Stimulated activated effector memory CD8-positive, alpha-beta T cell treated with anti-CD3 and anti-CD28 coated beads, Interleukin-12 subunit alpha, Interleukin-12 subunit beta, amount 100 ng/mL, for 72 hours (primary cell): ENCODE measurements at regions not wholly inside any gene's neighbourhood (a gene's known extent, or its start where the extent isn't known, plus 50 kb on each side); places are given as distances from the start of the nearest gene placed in this dataset.

Experiments used
- ATAC-seq: fragments of 150-1000 bp; cut with Tn5 transposase; 2 replicates; pipeline ENCODE4 v1.10.0; 2021
- DNase-seq, 2 donors: peaks; one replicate each; pipeline ENCODE4 v3.0.0; 2021 to 2022; ENCODE audit warnings: low spot score in 2 of 2
- H3K27ac Mint-ChIP-seq: one replicate; pipeline ENCODE4 v1.8.0; 2022; ENCODE audit warnings: mild to moderate bottlenecking, mixed read lengths
- H3K36me3 Mint-ChIP-seq: one replicate; pipeline ENCODE4 v1.8.0; 2022; ENCODE audit warnings: mild to moderate bottlenecking, mixed read lengths
- H3K4me1 Mint-ChIP-seq: one replicate; pipeline ENCODE4 v1.8.0; 2022; ENCODE audit warnings: mixed read lengths
- H3K4me3 Mint-ChIP-seq: one replicate; pipeline ENCODE4 v1.8.0; 2022; ENCODE audit warnings: mild to moderate bottlenecking, mixed read lengths
- H3K9me3 Mint-ChIP-seq: one replicate; pipeline ENCODE4 v1.8.0; 2022; ENCODE audit warnings: mixed read lengths

DNA sequence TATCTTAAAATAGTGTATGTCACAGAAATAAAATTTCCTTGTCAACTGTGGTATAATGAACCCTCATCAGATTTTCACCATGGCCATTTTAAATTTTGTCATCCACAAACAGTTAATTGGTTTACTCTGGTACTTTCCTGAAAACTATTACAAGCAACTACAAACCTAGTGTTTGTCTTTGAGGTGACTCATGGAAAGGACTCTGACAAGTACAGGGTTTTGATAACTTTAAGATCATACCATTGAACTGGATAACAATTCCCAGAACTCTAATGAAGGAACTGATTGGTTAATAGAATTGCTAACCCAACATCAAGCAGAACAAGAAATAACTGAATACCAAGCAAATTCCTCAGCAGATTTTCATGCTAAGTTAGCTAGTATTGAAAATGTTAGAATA is 237.7 kb upstream of the IPO5 start:
- H3K4me3 Mint-ChIP-seq: no peak overlapping the region
- ATAC-seq (no peak), DNase-seq (no peak)
- H3K36me3 Mint-ChIP-seq: no peaks in the 10 kb centered on the region
- no peaks in the 10 kb centered on the region for H3K9me3 Mint-ChIP-seq
- no peak overlapping the region for H3K27ac Mint-ChIP-seq
- no peaks in the 10 kb centered on the region for H3K4me1 Mint-ChIP-seq

DNA sequence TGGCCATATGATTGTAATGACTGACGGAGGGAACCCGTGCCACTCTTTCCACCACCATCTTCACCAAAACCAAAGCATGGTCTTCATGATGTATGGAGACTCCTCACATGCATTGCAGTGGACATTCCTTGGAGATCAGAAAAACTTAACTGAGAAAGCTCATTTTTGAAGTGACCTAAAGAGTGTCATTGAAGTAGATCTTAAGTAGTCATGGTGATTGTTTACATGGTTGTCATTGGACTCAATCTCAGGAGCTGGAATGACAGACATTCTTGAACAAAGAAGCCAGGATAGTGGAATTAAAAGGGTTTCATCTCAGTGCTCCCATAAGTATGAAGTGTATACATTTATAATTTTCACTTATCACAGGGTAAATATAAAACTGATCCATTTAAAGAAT is 236.7 kb upstream of the IPO5 start:
- H3K36me3 Mint-ChIP-seq: no peaks in the 10 kb centered on the region
- DNase-seq (no peak), ATAC-seq (no peak)
- no peak overlapping the region for H3K27ac Mint-ChIP-seq
- H3K4me3 Mint-ChIP-seq: no peak overlapping the region
- no peaks in the 10 kb centered on the region for H3K9me3 Mint-ChIP-seq
- H3K4me1 Mint-ChIP-seq: no peaks in the 10 kb centered on the region

DNA sequence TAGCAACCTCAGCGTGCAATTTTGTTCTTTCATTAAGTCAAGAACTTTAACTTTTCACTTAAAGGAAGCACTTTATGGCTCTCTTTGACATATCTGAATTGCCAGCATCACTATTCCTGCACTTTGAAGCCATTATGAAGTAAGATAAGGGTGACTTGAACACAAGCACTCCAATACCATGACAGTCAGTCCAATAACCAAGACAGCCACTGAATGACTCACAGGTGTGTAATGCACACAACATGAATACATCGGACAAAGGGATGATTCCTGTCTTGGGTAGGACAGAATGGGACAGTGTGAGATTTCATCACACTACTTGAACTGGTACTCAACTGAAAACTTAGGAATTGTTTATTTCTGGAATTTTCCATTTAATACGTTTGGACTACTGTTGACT is 233.7 kb upstream of the IPO5 start:
- DNase-seq (no peak), ATAC-seq (no peak)
- H3K9me3 Mint-ChIP-seq: no peaks in the 10 kb centered on the region
- no peaks in the 10 kb centered on the region for H3K36me3 Mint-ChIP-seq
- no peak overlapping the region for H3K27ac Mint-ChIP-seq
- no peak overlapping the region for H3K4me3 Mint-ChIP-seq
- no peaks in the 10 kb centered on the region for H3K4me1 Mint-ChIP-seq

DNA sequence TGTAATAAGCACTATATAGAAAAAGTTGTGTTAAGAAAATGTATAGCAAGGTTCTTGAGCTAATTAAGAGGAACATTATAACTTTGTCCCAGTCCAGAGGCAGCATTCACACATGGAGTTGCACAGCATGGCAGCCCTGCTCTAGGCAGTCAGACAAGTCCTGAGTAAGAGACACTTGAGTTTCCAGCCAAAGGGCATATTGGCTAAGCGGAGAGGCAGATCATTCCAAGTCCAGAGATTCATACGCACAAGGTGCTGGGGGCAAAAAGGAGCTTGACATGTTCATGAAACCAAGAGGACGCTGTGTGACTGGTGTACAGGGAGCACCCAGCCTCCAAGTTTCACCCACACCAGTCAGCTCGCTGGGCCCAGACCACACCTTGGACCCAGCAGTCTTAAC is 232.6 kb upstream of the IPO5 start:
- Mint-ChIP-seq H3K27ac (no peak overlapping the region), H3K9me3 (no peaks in the 10 kb centered on the region), H3K4me1 (no peaks in the 10 kb centered on the region), H3K4me3 (no peak overlapping the region), H3K36me3 (no peaks in the 10 kb centered on the region)
- DNase-seq: no peak
- ATAC-seq: no peak

DNA sequence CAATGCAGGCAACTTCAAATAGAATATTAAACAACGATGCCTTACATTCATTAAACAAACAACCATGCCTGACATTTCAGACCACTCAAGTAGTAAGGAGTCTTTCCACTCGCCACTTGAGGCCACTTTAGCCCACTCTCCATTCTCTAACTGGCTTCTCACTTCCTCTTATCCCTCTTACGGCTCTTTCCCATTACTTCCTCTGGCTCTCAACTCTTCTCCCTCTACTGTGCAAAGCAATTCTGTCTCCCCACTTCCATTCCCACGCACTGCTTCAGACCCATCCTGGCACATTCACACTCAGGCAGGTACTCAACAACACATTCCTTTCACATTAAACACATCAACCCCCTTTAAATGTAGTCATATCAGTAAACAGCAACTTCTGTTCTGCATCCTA is 229.8 kb upstream of the IPO5 start:
- H3K9me3 Mint-ChIP-seq: no peaks in the 10 kb centered on the region
- no peak overlapping the region for H3K4me3 Mint-ChIP-seq
- no peak for DNase-seq
- H3K36me3 Mint-ChIP-seq: no peaks in the 10 kb centered on the region
- no peak for ATAC-seq
- H3K4me1 Mint-ChIP-seq: no peaks in the 10 kb centered on the region
- no peak overlapping the region for H3K27ac Mint-ChIP-seq

DNA sequence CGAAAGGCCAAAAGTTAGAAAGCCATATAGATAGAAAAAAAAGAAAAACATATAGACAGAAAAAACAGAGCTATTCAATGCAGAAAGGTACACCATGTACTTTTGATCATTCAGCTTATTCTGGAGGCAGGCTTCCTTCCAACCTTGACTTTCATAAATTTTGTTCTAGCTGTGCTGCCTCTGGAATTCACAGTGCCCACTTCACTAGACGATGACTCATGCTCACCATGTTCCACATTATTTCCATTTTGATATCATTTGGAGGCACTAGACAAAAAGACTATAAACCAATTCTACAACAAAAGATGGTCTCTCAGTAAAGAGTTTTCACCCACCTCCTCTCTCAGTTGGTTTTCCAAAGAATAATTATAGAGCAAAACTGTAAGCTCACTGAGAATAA is 229.0 kb upstream of the IPO5 start:
- ATAC-seq (no peak), DNase-seq (no peak)
- no peaks in the 10 kb centered on the region for H3K36me3 Mint-ChIP-seq

DNA sequence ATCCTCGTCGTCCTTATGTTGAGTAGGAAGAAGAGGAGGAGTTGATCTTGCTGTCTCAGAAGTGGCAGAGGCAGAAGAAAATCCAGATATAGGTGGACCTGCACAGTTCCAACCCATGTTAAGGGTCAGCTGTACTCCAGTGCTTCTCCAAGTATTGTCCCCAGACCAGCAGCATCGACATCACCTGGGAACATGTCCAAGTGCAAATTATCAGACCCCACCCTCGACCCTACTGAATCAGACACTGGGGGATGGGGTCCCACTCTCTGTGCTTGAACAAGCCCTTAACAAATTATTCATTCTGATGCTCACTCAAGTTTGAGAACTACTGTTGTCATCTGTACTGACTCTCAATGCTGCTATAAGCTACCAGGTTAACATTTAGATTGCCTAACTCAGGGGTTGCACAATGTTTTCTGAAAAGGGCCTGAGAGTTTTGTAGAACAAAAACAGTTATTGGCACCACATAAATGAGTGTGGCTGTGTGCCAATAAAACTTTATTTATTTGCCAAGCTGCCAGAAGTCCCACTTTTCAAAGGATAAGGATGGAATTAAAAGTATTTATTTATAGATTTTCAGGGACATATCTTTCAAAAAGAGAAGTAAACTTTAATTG is 226.7 kb upstream of the IPO5 start:
- Mint-ChIP-seq H3K36me3 (no peaks in the 10 kb centered on the region), H3K9me3 (peaks cover 3% of the 10 kb centered on the region), H3K27ac (no peak overlapping the region), H3K4me1 (no peaks in the 10 kb centered on the region), H3K4me3 (no peak overlapping the region)
- DNase-seq (no peak), ATAC-seq (no peak)

More for the DNA sequence above, 229.0 kb upstream of the IPO5 start:
- Mint-ChIP-seq H3K4me3 (no peak overlapping the region), H3K9me3 (no peaks in the 10 kb centered on the region), H3K4me1 (no peaks in the 10 kb centered on the region), H3K27ac (no peak overlapping the region)

DNA sequence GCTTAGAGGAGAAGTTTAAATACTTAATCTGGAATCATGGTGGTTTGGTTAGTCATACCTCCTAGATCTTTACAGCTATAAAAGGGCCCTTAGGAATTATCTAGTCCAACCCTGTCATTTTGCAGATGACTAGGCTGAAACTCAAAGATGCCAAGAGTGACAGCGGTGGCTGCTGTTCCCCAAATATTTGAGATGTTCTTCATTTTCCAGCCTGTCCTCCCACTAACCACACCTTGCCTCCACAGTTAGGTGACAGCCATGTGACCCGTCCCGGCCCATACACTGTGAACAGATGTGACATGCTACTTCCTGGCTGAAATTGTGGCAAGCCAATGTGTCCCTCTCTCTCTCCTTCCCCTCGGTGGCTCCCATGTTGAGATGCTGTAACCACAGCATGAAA is 225.5 kb upstream of the IPO5 start:
- no peak for DNase-seq
- Mint-ChIP-seq H3K27ac (no peak overlapping the region), H3K9me3 (peaks cover 3% of the 10 kb centered on the region), H3K36me3 (no peaks in the 10 kb centered on the region), H3K4me1 (no peaks in the 10 kb centered on the region), H3K4me3 (no peak overlapping the region)
- no peak for ATAC-seq

DNA sequence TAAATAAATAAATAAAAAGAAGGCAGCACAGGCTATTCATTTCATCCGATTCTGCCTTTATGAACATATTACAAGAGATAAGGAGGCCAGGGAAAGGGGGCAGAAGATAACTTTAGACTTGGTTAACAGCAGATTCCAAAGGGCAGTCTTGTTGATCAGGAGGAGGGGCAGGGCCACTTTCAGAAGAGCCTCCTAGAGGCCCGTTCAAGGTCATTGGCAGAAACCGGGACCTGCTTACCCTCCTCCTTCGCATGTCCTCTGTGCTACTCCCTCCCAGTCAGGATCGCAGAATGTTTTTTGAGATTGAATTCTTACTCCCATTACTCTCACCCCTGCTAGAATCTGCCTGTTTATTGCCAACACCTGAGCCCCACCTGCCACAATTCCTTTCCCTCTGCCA is 217.0 kb upstream of the IPO5 start:
- DNase-seq: no peak
- H3K27ac Mint-ChIP-seq: no peak overlapping the region
- no peaks in the 10 kb centered on the region for H3K36me3 Mint-ChIP-seq
- no peaks in the 10 kb centered on the region for H3K4me1 Mint-ChIP-seq
- H3K4me3 Mint-ChIP-seq: no peak overlapping the region
- peaks cover 5% of the 10 kb centered on the region for H3K9me3 Mint-ChIP-seq
- no peak for ATAC-seq

DNA sequence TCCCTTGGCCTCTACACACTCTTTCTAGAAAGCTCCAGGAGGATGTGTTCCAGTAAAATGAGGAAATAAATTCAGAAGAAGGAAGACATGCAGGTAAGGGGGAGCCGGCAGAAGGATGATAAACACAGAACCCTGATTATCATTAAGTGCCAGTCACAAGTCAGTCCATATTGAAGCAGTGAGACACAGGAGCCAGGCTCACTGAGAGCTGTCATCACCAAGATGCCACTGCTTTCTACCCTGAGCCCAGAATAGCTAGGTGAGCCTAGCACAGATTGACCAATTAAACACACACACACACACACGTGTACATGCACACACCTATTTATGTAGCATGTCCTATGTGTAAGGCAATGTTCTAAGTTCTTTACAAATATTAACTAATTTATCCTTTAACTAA is 211.4 kb upstream of the IPO5 start:
- no peaks in the 10 kb centered on the region for H3K36me3 Mint-ChIP-seq
- no peaks in the 10 kb centered on the region for H3K4me1 Mint-ChIP-seq
- ATAC-seq: no peak
- peaks cover 3% of the 10 kb centered on the region for H3K9me3 Mint-ChIP-seq
- no peak for DNase-seq
- no peak overlapping the region for H3K4me3 Mint-ChIP-seq
- H3K27ac Mint-ChIP-seq: no peak overlapping the region

DNA sequence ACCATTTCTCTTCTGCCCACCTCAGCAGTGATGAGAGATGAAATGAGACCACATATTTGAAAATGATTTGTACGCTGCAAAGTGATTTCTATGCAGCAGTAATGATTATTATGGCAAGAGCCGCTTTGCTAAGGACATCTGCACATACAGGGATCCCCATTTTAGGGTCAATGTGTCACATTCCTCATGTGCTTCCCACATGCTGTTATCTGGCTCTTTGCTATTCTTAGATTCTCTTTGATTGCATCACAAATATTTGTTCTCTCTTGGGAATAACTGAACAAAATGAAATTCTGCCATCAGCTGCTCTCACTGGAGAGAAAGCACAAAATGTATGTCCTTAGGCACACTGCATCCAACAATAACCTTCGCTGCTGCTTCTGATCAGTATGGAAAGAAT is 209.5 kb upstream of the IPO5 start:
- no peak overlapping the region for H3K4me3 Mint-ChIP-seq
- no peak for DNase-seq
- no peak for ATAC-seq

DNA sequence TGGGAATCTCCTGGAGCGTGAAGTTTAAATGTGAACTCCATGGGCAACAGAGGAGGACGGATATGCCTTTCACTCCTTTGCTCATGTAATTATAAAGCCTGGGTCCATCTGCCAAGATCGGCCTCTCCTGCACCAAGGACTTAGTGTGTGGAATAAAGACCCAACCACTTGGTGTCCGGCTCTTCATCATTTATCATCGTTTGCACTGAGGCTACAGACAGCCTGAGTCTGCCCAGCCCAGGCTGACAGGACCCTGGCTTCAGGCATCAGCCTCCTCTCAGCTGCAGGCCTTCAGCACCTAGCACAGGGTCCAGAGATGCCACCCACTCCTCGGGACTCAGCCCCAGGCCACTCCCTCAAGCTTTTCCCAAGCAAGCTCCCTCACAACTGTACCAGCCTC is 206.8 kb upstream of the IPO5 start:
- no peak overlapping the region for H3K27ac Mint-ChIP-seq
- H3K36me3 Mint-ChIP-seq: no peaks in the 10 kb centered on the region
- no peak for DNase-seq
- no peak overlapping the region for H3K4me3 Mint-ChIP-seq
- ATAC-seq: no peak
- H3K4me1 Mint-ChIP-seq: no peaks in the 10 kb centered on the region
- peaks cover 4% of the 10 kb centered on the region for H3K9me3 Mint-ChIP-seq

More for the DNA sequence above, 209.5 kb upstream of the IPO5 start:
- H3K36me3 Mint-ChIP-seq: no peaks in the 10 kb centered on the region
- no peak overlapping the region for H3K27ac Mint-ChIP-seq
- H3K4me1 Mint-ChIP-seq: no peaks in the 10 kb centered on the region
- H3K9me3 Mint-ChIP-seq: peaks cover 3% of the 10 kb centered on the region

DNA sequence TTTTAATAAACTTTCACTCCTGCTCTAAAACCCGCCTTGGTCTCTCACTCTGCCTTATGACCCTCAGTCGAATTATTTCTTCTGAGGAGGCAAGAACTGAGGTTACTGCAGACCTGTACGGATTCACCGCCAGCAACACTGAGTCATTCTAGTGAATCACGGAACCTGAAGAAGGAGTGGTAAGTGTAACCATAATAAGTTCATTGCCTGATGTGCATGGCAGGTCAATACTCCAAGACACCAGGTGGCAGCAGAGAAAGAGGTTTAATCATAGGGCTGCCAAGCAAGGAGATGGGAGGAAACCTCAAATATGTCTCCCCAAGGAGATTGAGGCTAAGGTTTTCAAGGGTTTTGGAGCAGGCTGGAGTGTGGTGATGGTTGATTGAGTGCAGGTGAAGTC is 204.3 kb upstream of the IPO5 start:
- H3K9me3 Mint-ChIP-seq: peaks cover 7% of the 10 kb centered on the region
- H3K4me3 Mint-ChIP-seq: no peak overlapping the region
- H3K36me3 Mint-ChIP-seq: no peaks in the 10 kb centered on the region
- no peak overlapping the region for H3K27ac Mint-ChIP-seq
- H3K4me1 Mint-ChIP-seq: no peaks in the 10 kb centered on the region
- no peak for ATAC-seq
- no peak for DNase-seq

DNA sequence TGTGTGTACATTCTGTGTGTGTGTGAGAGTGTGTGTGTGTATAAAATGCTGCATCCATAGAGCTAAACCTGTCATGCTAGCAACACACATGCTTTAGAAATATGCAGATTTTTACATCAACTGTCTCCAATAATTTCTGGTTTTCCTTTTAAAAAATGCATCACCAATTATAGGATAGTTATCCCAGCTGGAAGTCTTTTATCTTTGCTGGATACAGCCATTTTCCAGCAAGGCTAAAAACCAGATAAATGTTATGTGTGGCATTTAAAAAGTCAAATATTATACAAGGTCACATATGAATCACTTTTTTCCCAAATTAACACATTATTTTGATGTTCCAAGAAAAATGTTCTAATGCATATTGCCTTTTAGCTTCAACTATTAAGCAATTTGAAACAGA is 202.0 kb upstream of the IPO5 start:
- Mint-ChIP-seq H3K36me3 (no peaks in the 10 kb centered on the region), H3K4me3 (no peak overlapping the region), H3K9me3 (peaks cover 9% of the 10 kb centered on the region), H3K4me1 (no peaks in the 10 kb centered on the region), H3K27ac (no peak overlapping the region)
- no peak for DNase-seq
- no peak for ATAC-seq

DNA sequence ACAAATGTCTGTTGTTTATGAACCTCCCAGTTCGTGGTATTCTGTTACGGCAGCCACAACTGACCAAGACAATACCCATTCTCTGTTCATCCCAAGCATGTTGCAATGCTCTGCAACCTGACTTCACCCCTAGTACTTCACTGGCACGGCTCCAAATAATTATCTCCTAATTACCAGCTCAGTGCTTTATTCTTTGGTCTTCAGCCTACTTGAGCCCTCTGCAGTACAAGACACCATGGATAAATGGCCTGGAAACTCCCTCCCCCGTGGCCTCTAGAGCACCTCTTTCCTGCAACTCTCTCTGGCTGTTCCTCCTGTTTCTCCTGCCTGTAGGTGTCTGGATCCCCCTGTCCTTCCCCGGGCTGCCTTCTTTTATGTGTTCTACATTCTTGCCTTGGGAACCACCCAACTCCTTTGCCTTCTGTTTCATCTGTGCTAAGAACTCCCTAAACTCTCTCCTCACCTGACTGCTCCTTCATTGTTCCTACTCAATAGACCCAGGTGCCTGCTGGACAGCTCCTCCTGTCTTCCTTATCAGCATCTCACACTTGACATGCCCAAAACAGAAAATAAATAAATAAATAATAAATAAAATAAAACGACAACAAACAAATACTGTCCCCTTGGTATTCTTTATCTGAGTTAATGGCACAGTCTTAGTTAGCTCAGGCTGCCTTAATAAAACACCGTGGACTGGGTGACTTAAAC is 200.4 kb upstream of the IPO5 start:
- H3K36me3 Mint-ChIP-seq: no peaks in the 10 kb centered on the region
- DNase-seq: no peak
- H3K27ac Mint-ChIP-seq: no peak overlapping the region
- H3K4me3 Mint-ChIP-seq: no peak overlapping the region
- H3K9me3 Mint-ChIP-seq: peaks cover 9% of the 10 kb centered on the region
- ATAC-seq: no peak
- no peaks in the 10 kb centered on the region for H3K4me1 Mint-ChIP-seq

DNA sequence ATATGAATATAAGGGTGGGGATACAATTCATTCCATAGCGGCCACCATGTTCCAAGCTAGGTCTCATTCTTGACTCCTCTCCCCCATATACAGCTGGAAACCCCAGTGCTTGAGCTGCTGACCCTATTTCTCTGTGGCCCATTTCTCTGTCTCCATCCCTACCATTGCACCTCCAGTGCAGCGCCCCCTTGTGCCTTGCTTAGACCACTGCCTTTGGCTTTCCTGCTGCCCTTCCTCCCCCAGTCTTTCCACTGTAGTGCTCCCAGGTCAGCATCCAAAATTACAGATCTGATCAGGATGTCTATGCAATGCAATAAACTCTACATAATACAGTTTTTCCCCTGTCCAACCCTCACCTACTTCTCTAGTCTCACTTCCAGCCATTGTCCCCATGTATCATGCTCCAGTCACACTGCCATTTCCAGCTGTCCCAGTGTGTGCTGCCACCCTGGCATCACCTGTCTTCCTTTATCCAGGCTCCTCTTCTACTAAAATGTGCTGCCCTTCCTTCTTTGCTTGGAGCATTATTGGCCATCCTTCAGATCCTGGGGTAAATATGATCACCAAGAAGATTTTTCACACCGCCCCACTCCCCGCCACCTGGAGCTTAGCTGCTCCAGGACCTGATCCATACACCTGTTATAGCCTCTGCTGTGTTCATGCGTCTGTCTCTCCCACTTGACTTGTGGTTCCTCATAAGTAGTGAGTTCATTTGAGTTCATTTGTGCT is 199.4 kb upstream of the IPO5 start:
- DNase-seq: no peak
- H3K9me3 Mint-ChIP-seq: peaks cover 9% of the 10 kb centered on the region
- no peaks in the 10 kb centered on the region for H3K36me3 Mint-ChIP-seq
- no peaks in the 10 kb centered on the region for H3K4me1 Mint-ChIP-seq
- no peak overlapping the region for H3K27ac Mint-ChIP-seq
- no peak overlapping the region for H3K4me3 Mint-ChIP-seq
- ATAC-seq: no peak
